GM19463 (cell line): ENCODE measurements at regions not wholly inside any gene's neighbourhood (a gene's known extent, or its start where the extent isn't known, plus 50 kb on each side); places are given as distances from the start of the nearest gene placed in this dataset.
"Not testable (repeated sequence)": the region's sequence is repeated elsewhere in the genome, so short reads cannot be mapped to it uniquely, and the experiment has no call there.

ENCODE experiments used
- ATAC-seq: cut with Tn5 transposase; IDR thresholded peaks from one replicate; pipeline ENCODE4 v1.9.1; 2021; ENCODE audit warnings: mild to moderate bottlenecking, moderate library complexity; ENCODE audit not compliant: unreplicated experiment

DNA sequence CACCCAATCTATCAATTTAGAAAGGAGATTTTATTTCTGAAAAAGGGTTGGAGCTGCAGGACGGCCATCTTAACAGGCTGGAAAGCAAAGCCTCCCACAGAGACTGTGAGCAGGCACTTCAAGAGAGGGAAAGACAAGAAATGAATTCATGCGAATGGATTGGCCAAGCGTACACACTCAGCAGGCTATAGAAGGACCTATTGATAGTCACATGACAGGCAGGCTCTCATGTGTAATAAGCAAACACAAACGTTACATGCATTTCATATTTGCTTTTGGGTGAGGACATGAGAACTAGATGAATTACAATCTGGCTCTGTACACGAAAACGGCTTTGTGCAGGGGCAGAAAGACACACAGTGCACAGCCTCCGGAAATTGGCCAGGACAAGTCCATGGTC, 83.9 kb upstream of the GOLGA6L6 start:
- not testable (repeated sequence) for ATAC-seq

DNA sequence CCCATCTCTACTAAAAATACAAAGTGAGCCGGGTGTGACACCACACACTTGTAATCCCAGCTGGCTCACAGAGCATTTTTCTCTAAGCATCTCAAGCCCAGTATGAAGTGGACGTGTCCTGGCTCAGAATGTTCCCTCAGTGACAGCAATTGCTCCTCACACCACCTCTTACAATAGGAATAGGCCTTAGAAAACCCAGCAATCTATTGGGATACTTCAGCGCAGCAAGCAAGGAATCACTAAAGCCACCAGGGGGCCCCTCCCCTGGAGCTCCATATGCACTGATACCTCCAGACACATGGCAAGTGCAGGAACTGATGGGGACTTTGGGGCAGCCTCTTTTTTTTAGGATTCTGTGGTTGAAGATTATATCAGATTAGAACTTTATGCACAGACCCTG, 82.5 kb upstream of the GOLGA6L6 start:
- not testable (repeated sequence) for ATAC-seq

DNA sequence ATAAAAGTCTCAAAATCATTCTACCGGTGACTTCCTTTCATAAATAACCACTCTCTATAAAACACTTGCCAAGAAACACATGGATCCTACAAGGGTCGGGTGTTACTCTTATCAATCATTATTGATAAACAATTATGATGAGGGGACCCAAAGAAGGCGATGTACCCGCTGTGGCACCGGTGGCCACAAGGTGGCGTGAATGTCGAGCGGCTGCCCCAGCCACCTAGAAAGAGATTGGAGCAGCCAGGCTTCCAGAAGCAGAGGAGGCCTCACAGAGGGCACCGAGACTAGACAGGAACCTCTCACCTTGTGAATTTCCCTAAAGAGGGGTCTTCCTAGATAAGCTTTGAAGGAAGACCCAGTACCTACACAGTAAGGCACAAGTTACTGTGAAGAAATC, 80.5 kb upstream of the GOLGA6L6 start:
- not testable (repeated sequence) for ATAC-seq

DNA sequence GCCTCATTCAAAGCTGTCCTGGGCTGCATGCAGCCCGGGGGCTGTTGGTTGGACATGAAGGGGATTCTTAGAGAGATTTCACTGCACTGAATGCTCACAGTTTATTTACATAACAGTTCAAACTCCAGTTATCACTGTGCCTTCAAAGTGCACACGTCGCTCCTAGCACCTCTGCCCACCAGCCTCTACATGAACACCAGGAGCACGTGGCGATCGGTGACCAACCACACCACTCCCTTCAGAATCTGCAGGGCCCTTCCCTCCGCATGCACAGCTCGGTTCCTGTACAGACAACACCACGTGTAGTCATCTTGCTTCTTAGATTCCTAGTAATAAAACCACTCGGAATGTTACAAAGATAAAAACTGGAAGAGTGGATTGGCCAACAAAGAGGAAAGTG, 72.9 kb upstream of the GOLGA6L6 start:
- ATAC-seq = not testable (repeated sequence)

DNA sequence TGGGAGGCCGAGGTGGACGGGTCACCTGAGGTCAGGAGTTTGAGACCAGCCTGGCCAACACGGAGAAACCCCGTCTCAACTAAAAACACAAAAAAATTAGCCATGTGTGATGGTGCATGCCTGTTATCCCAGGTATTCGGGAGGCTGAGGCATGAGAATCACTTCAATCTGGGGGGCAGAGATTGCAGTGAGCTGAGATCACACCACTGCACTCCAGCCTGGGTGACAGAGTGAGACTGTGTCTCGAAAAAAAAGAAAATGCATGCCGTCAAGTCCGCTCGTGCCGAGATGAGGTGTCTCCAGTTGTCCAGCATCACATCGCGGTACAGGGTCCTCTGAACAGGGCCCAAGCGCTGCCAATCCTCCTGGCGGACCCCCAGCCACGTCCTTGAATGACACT, 71.2 kb upstream of the GOLGA6L6 start:
- not testable (repeated sequence) for ATAC-seq

DNA sequence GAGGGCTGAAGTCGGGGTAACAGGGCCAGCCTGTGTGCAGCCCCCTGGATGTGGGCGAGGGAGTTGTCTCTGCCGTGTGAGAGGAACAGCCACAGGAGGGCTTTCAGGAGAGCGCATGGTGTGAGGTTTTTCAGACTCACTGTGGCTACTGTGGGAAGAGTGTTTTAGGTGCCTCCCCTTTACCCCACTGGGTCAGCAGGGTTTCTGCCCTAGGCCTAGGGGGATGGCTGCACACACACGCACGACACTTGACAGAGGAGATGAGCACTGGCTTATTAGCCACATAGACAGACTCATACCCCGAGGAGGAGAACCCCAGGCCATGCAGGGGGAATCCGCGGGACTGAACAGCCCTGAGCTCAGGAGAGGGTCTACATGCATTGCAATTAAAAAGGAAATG, 70.8 kb upstream of the GOLGA6L6 start:
- ATAC-seq = not testable (repeated sequence)

DNA sequence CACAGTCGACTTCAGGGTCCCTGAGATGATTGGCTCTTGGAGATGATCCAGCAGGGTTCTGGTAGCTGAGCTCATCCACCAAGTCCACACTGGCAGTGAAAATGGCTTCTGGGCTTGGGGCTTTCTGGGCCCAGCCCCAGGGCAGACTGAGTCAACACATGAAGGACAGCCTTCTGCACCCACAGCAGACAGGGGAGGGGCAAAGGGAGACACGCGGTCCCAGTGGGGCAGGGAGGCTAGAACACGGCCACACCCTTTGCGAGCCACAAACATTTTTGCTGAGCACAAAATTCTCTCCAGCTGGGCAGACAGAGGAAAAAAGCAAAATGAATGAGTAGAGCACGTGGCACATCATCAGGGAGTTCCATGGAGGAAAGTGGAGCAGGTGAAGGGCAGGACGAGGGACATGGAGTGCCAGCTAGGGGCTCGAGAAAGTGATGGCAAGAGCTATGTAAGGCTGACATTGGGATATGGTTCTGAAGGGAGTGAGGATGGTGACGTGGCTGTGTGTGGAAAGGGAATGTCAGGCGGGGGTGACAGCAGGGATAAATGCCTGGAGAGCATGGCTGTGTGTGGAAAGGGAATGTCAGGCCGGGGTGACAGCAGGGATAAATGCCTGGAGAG, 70.2 kb upstream of the GOLGA6L6 start:
- ATAC-seq = not testable (repeated sequence)

DNA sequence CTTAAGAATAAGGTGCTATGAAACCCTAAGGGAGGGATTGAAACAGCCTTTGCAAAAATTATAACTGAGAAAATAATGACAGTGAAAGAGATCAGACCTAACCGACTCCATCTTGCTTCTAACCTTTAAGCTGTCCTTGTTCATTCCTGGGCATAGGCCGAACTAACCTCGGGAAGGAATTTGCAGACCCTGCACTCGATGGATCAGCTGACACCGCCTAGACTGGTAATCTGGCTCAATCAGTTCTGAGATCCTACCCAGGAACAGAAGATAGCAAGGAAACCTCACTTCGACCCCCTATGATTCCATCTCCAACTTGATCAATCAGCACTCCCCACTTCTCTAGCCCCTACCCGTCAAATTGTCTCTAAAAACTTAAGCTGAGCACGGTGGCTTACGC, 66.6 kb upstream of the GOLGA6L6 start:
- ATAC-seq = not testable (repeated sequence)

DNA sequence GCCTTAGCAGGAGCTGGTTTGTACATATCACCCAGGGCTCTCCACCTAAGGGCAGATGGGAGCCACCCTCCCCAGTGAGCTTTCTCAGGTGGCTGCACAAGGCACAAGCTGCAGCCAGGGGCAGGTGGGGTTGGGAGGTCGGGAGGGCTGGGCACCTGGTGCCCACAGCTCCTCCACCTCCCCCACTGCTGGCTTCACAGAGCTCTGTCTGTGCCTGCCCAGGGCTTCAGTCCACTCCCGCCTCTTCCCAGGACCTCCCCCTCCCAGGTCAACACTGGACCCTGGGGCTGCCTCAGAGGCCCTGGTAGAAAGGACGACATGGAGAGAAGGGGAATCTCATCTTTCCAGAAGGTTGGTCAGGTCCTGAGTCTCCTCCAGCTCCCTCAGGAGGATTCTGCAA, 55.6 kb upstream of the GOLGA6L6 start:
- not testable (repeated sequence) for ATAC-seq

DNA sequence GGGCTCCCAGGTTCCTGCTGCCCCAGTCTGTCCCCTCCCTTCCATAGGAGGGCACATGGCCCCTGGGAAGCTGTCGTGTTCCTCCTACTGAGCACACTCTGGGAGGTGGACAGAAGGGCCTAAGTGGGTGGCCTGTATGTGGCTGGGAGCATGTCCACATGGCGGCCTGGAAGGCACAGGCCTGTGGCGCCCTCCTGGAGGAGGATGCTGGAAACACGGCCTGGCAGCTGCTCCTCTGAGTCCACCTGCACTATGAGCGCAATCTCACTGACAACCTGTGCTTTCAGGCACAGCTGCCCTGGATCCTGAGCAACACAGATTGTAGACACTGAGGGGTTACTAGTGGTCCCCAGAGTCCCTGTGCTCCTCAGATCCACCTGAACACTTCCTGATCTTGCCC, 52.6 kb upstream of the GOLGA6L6 start:
- not testable (repeated sequence) for ATAC-seq

DNA sequence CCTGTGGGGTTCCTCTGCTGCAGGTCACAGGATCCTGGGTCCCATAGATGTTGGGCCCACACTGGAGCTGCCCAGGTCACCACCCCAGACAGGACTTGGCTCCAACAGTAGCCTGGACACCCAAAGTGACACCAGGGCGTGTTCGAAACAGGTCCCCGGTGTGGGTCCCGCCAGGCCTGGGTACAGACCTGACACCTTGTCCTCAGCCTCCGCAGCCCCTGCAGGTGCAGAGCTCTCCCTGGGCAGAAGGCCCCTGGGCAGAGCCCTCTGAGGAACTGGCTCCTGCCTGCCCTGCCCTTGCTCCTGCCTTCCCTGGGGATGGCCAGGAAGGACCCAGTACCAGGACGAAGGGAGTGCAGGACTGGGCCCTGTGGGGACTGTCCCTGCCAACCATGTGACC, 50.3 kb upstream of the GOLGA6L6 start:
- not testable (repeated sequence) for ATAC-seq
